Lower leg skin (tissue), 3 donors: ENCODE measurements at regions not wholly inside any gene's neighbourhood (a gene's known extent, or its start where the extent isn't known, plus 50 kb on each side); places are given as distances from the start of the nearest gene placed in this dataset.

Experiments
- POLR2A ChIP-seq, 2 donors: fragments of 450-650 bp; IDR thresholded peaks; one replicate each; pipeline ENCODE4 v1.6.1; 2016 to 2017; ENCODE audit warnings: antibody characterized with exemption in 2 of 2, mild to moderate bottlenecking in 1 of 2, moderate library complexity in 1 of 2
- TF ChIP-seq, protein P1 (sequence below), 3 donors: fragments of 450-650 bp; IDR thresholded peaks; one replicate each; pipeline ENCODE4 v1.5.1; 2016; ENCODE audit warnings: antibody characterized with exemption in 3 of 3, mild to moderate bottlenecking in 3 of 3, moderate library complexity in 2 of 3

DNA sequence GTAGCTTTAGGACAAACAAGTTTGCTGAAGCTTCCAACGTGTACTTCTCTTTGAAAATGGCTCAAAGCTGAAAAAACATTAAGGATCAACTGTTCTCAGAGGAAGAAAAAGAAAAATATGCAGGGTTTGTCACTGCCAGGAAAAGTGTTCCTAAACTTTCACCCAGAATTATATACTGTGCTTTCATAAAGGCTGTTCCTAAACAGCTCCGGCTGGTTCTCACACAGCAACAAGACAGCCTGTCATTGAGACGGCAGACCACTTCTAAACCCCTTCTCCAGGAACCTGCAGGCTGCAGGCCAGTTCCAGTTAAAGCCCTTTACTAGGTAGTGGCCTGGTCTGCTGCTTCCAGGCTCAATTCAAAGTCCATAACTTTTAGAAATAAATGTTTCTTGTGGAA lies 97.4 kb upstream of the SOX4 start:
- no peak for TF ChIP-seq POLR2A (IDR thresholded peaks at IDR 0.05)
- TF ChIP-seq, protein P1, sequence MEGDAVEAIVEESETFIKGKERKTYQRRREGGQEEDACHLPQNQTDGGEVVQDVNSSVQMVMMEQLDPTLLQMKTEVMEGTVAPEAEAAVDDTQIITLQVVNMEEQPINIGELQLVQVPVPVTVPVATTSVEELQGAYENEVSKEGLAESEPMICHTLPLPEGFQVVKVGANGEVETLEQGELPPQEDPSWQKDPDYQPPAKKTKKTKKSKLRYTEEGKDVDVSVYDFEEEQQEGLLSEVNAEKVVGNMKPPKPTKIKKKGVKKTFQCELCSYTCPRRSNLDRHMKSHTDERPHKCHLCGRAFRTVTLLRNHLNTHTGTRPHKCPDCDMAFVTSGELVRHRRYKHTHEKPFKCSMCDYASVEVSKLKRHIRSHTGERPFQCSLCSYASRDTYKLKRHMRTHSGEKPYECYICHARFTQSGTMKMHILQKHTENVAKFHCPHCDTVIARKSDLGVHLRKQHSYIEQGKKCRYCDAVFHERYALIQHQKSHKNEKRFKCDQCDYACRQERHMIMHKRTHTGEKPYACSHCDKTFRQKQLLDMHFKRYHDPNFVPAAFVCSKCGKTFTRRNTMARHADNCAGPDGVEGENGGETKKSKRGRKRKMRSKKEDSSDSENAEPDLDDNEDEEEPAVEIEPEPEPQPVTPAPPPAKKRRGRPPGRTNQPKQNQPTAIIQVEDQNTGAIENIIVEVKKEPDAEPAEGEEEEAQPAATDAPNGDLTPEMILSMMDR (IDR thresholded peaks at IDR 0.05): no peak
